ENCODE measurements at regions not wholly inside any gene's neighbourhood (a gene's known extent, or its start where the extent isn't known, plus 50 kb on each side); places are given as distances from the start of the nearest gene placed in this dataset.

GRCh38 chr6:135780326-135780725 lies 71.2 kb upstream of the PDE7B start:
- TF ChIP-seq CTCF (IDR thresholded peaks at IDR 0.05; ENCODE audit: low read depth, low read length): no peak
- TF ChIP-seq POLR2A (IDR thresholded peaks at IDR 0.05; ENCODE audit: extremely low read depth, insufficient read length): no peak
- TF ChIP-seq, protein P1, sequence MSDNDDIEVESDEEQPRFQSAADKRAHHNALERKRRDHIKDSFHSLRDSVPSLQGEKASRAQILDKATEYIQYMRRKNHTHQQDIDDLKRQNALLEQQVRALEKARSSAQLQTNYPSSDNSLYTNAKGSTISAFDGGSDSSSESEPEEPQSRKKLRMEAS (IDR thresholded peaks at IDR 0.05; ENCODE audit: low read depth, low read length): no peak
- TF ChIP-seq MYC (IDR thresholded peaks at IDR 0.05; ENCODE audit: low read depth, low read length): no peak
